Panc1 (cell line): ENCODE measurements at regions not wholly inside any gene's neighbourhood (a gene's known extent, or its start where the extent isn't known, plus 50 kb on each side); places are given as distances from the start of the nearest gene placed in this dataset.

ENCODE experiments used
- ATAC-seq: fragments of 200-7000 bp; cut with Tn5 transposase; 2 replicates; pipeline ENCODE4 v1.9.1; 2020; ENCODE audit warnings: mild to moderate bottlenecking, moderate library complexity
- BruUV-seq: library from RNA; stranded (reverse); fragments of 400-500 nt; replicated peaks from 2 replicates; lab custom pipeline; 2021; lab: Mats Ljungman, UMichigan
- CTCF ChIA-PET: fragments of 300-600 bp; sonication (Branson Sonifier 250); formaldehyde crosslinking; loops from one replicate; lab custom pipeline; 2022; ENCODE audit warnings: antibody characterized with exemption; lab: Charles Lee
- POLR2A ChIA-PET: fragments of 300-600 bp; sonication (Branson Sonifier 250); formaldehyde crosslinking; loops from one replicate; lab custom pipeline; 2022; ENCODE audit warnings: antibody characterized with exemption; lab: Charles Lee
- DNase-seq: peaks from one replicate; pipeline ENCODE4 v3.0.0-alpha.2; 2010; ENCODE audit warnings: low read depth, low spot score
- H3K27ac ChIP-seq: 2 replicates; pipeline ENCODE4 v1.5.1; 2011; ENCODE audit warnings: mild to moderate bottlenecking, low read length, inconsistent platforms
- H3K27me3 ChIP-seq: fragments of 200-500 bp; sonication (Bioruptor generic); 2 replicates; pipeline ENCODE4 v1.6.0; 2014; ENCODE audit warnings: low read length, inconsistent platforms; ENCODE audit not compliant: control insufficient read depth, insufficient read depth
- H3K36me3 ChIP-seq: fragments of 200-500 bp; sonication (Bioruptor generic); 2 replicates; pipeline ENCODE4 v1.5.1; 2014; ENCODE audit warnings: inconsistent platforms, mild to moderate bottlenecking, low read length, moderate library complexity; ENCODE audit not compliant: control insufficient read depth, insufficient read depth
- H3K4me1 ChIP-seq: 2 replicates; pipeline ENCODE4 v1.5.1; 2011; ENCODE audit warnings: inconsistent platforms, mild to moderate bottlenecking, low read length, moderate library complexity; ENCODE audit not compliant: control insufficient read depth, insufficient read depth
- H3K4me3 ChIP-seq, 2 experiments: 2 replicates each; pipeline ENCODE4 v1.5.1; 2011 to 2012; ENCODE audit warnings: low read depth in 2 of 2, low read length in 2 of 2, mild to moderate bottlenecking in 2 of 2, inconsistent platforms in 1 of 2, moderate library complexity in 1 of 2
- H3K9me3 ChIP-seq: fragments of 200-500 bp; sonication (Bioruptor generic); 2 replicates; pipeline ENCODE4 v1.5.1; 2014; ENCODE audit warnings: low read depth, mild to moderate bottlenecking, inconsistent platforms, low read length, moderate library complexity; ENCODE audit not compliant: control insufficient read depth, insufficient read depth
- CTCF ChIP-seq: fragments of 450-650 bp; IDR thresholded peaks from 2 replicates; pipeline ENCODE4 v1.5.1; 2017; ENCODE audit warnings: mild to moderate bottlenecking
- POLR2AphosphoS5 ChIP-seq: IDR thresholded peaks from 2 replicates; pipeline ENCODE4 v1.6.1; 2012; ENCODE audit warnings: mild to moderate bottlenecking, low read depth, low read length, moderate library complexity
- REST ChIP-seq, 2 experiments: IDR thresholded peaks; 2 replicates each; pipeline ENCODE4 v1.6.1; 2011 to 2012; ENCODE audit warnings: low read depth in 2 of 2, control low read depth in 1 of 2, low read length in 1 of 2, mild to moderate bottlenecking in 1 of 2, moderate library complexity in 1 of 2; ENCODE audit not compliant: insufficient read depth in 1 of 2
- SIN3A ChIP-seq: IDR thresholded peaks from 2 replicates; pipeline ENCODE4 v1.6.1; 2012; ENCODE audit warnings: low read depth, mild to moderate bottlenecking, low read length, moderate library complexity, borderline replicate concordance; ENCODE audit not compliant: insufficient read depth
- TCF7L2 ChIP-seq: IDR thresholded peaks from 2 replicates; pipeline ENCODE4 v1.6.1; 2011; ENCODE audit warnings: mild to moderate bottlenecking, low read depth, low read length, inconsistent platforms
- in situ Hi-C: cut with HindIII; loops from 2 replicates; pipeline ENCODE4 v1.10.0; 2016; ENCODE audit warnings: low sequenced_read_pairs, low pct_unique_long_range_greater_than_20kb
- intact Hi-C: fragments of 100-400 bp; cut with micrococcal nuclease; formaldehyde crosslinking; loops from one replicate; pipeline ENCODE4 v1.10.0; 2022; ENCODE audit not compliant: unreplicated experiment

GRCh38 chr16:26330654-26331053 is 638.9 kb downstream of the HS3ST4 start:
- BruUV-seq = no TSS peak
- intact Hi-C loops = no loop called here
- Histone ChIP-seq H3K4me3 (no peak overlapping the region), H3K27ac (no peak overlapping the region), H3K27me3 (no peaks in the 10 kb centered on the region), H3K36me3 (no peaks in the 10 kb centered on the region), H3K4me1 (no peaks in the 10 kb centered on the region), H3K9me3 (no peaks in the 10 kb centered on the region)
- in situ Hi-C loops = no loop called here
- ChIA-PET POLR2A (no interaction called here), CTCF (no interaction called here)
- DNase-seq = no peak
- ATAC-seq = no peak
- TF ChIP-seq REST (IDR thresholded peaks at IDR 0.05; ENCODE audit: insufficient read depth in 1 of 2, low read depth in 2 of 2, low read length in 1 of 2) (no peak), TCF7L2 (no peak), POLR2AphosphoS5 (no peak), SIN3A (no peak), CTCF (no peak)

- in situ Hi-C loops = no loop called here
- Histone ChIP-seq H3K4me3 (no peak overlapping the region), H3K9me3 (no peaks in the 10 kb centered on the region), H3K36me3 (no peaks in the 10 kb centered on the region), H3K27ac (no peak overlapping the region), H3K4me1 (no peaks in the 10 kb centered on the region), H3K27me3 (no peaks in the 10 kb centered on the region)
- no TSS peak for BruUV-seq
- ChIA-PET POLR2A (no interaction called here), CTCF (no interaction called here)
- ATAC-seq (no peak), DNase-seq (no peak)
- intact Hi-C loops = no loop called here
- TF ChIP-seq TCF7L2 (no peak), CTCF (no peak), REST (IDR thresholded peaks at IDR 0.05; ENCODE audit: insufficient read depth in 1 of 2, low read depth in 2 of 2, low read length in 1 of 2) (no peak), SIN3A (no peak), POLR2AphosphoS5 (no peak)
These were observed 642.7 kb downstream of the HS3ST4 start for GRCh38 chr16:26334218-26335111.
